Smooth muscle cell (in vitro differentiated cells): ENCODE measurements at regions not wholly inside any gene's neighbourhood (a gene's known extent, or its start where the extent isn't known, plus 50 kb on each side); places are given as distances from the start of the nearest gene placed in this dataset.

Experiments used
- DNase-seq: peaks from one replicate; lab custom pipeline; 2025; ENCODE audit not compliant: unreplicated experiment; lab: John Stamatoyannopoulos, UW
- H2AFZ ChIP-seq: fragments of 200-600 bp; sonication (generic); 2 replicates; pipeline ENCODE4 v1.6.0; 2016; ENCODE audit warnings: antibody characterized with exemption, low read depth, mild to moderate bottlenecking
- H3F3A ChIP-seq: fragments of 200-600 bp; sonication (generic); 2 replicates; pipeline ENCODE4 v1.6.0; 2017; ENCODE audit warnings: antibody characterized with exemption, low read depth
- H3K27ac ChIP-seq: fragments of 200-600 bp; sonication (generic); 2 replicates; pipeline ENCODE4 v1.5.1; 2016; ENCODE audit warnings: low read depth, mild to moderate bottlenecking
- H3K27me3 ChIP-seq: fragments of 200-600 bp; sonication (generic); 2 replicates; pipeline ENCODE4 v1.6.1; 2016; ENCODE audit warnings: low read depth, mild to moderate bottlenecking
- H3K36me3 ChIP-seq: fragments of 200-600 bp; sonication (generic); 2 replicates; pipeline ENCODE4 v1.5.1; 2016; ENCODE audit warnings: low read depth
- H3K4me1 ChIP-seq: fragments of 200-600 bp; sonication (generic); 2 replicates; pipeline ENCODE4 v1.5.1; 2016; ENCODE audit warnings: low read depth
- H3K4me2 ChIP-seq: fragments of 200-600 bp; sonication (generic); 2 replicates; pipeline ENCODE4 v1.6.0; 2016; ENCODE audit warnings: mild to moderate bottlenecking
- H3K4me3 ChIP-seq: fragments of 200-600 bp; sonication (generic); 2 replicates; pipeline ENCODE4 v1.5.1; 2016; ENCODE audit warnings: mild to moderate bottlenecking
- H3K79me2 ChIP-seq: fragments of 200-600 bp; sonication (generic); 2 replicates; pipeline ENCODE4 v1.6.0; 2016; ENCODE audit warnings: low read depth, mild to moderate bottlenecking
- H3K9ac ChIP-seq: fragments of 200-600 bp; sonication (generic); 2 replicates; pipeline ENCODE4 v1.6.0; 2016; ENCODE audit warnings: low read depth
- H3K9me3 ChIP-seq: fragments of 200-600 bp; sonication (generic); replicated peaks from 2 replicates; pipeline ENCODE4 v1.5.1; 2016; ENCODE audit warnings: low read depth
- H4K20me1 ChIP-seq: fragments of 200-600 bp; sonication (generic); 2 replicates; pipeline ENCODE4 v1.6.0; 2016; ENCODE audit warnings: low read depth
- CTCF ChIP-seq: fragments of 200-600 bp; sonication (generic); IDR thresholded peaks from 2 replicates; pipeline ENCODE4 v1.5.1; 2017; ENCODE audit warnings: borderline replicate concordance, mild to moderate bottlenecking, antibody characterized with exemption; ENCODE audit not compliant: insufficient read depth, poor library complexity, severe bottlenecking
- WGBS: methylation state at CpG from one replicate; pipeline ENCODE4 v1.1.7; 2016; ENCODE audit warnings: low lambda C conversion rate; 5-methylcytosine and 5-hydroxymethylcytosine counted together

GRCh38 chr1:14136881-14137280 lies 436.9 kb downstream of the PRDM2 start:
- Histone ChIP-seq H3K27ac (peak overlapping the region; percentile 77), H3K4me2 (no peak overlapping the region), H3K9me3 (no peaks in the 10 kb centered on the region), H4K20me1 (no peaks in the 10 kb centered on the region), H3K79me2 (no peaks in the 10 kb centered on the region), H2AFZ (no peak overlapping the region), H3K4me3 (no peak overlapping the region), H3F3A (no peaks in the 10 kb centered on the region), H3K36me3 (no peaks in the 10 kb centered on the region), H3K4me1 (peaks cover 4% of the 10 kb centered on the region), H3K27me3 (no peaks in the 10 kb centered on the region), H3K9ac (no peak overlapping the region)
- no peak for DNase-seq
- no peak for TF ChIP-seq CTCF
- WGBS = 84% methylated on average over 5 of the region's 5 CpGs

- no peaks in the 10 kb centered on the region for H3K79me2 ChIP-seq
- no peak overlapping the region for H2AFZ ChIP-seq
- peak overlapping the region; percentile 77 for H3K27ac ChIP-seq
- H3K36me3 ChIP-seq = no peaks in the 10 kb centered on the region
- DNase-seq = no peak
- WGBS = 71% methylated on average over 6 of the region's 6 CpGs
- H3K9ac ChIP-seq = no peak overlapping the region
- no peaks in the 10 kb centered on the region for H3F3A ChIP-seq
- peaks cover 4% of the 10 kb centered on the region for H3K4me1 ChIP-seq
- no peaks in the 10 kb centered on the region for H3K9me3 ChIP-seq
- H3K4me2 ChIP-seq = no peak overlapping the region
- no peaks in the 10 kb centered on the region for H3K27me3 ChIP-seq
- TF ChIP-seq CTCF = no peak
- H4K20me1 ChIP-seq = no peaks in the 10 kb centered on the region
- H3K4me3 ChIP-seq = no peak overlapping the region
Observed at GRCh38 chr1:14137411-14138134, 437.6 kb downstream of the PRDM2 start.

- Histone ChIP-seq H3K79me2 (no peaks in the 10 kb centered on the region), H3F3A (no peaks in the 10 kb centered on the region), H3K4me3 (no peak overlapping the region), H3K27me3 (no peaks in the 10 kb centered on the region), H3K27ac (peak overlapping the region; percentile 77), H3K36me3 (no peaks in the 10 kb centered on the region), H3K4me2 (no peak overlapping the region), H3K4me1 (peaks cover 4% of the 10 kb centered on the region), H3K9ac (no peak overlapping the region), H4K20me1 (no peaks in the 10 kb centered on the region), H3K9me3 (no peaks in the 10 kb centered on the region), H2AFZ (no peak overlapping the region)
- WGBS = 56% methylated on average over 3 of the region's 3 CpGs
- TF ChIP-seq CTCF = no peak
- DNase-seq = no peak
Observed at GRCh38 chr1:14138135-14138506, 438.1 kb downstream of the PRDM2 start.

- no peak overlapping the region for H3K4me2 ChIP-seq
- no peaks in the 10 kb centered on the region for H3K27me3 ChIP-seq
- H3K79me2 ChIP-seq = no peaks in the 10 kb centered on the region
- H2AFZ ChIP-seq = no peak overlapping the region
- 90% methylated on average over 6 of the region's 6 CpGs for WGBS
- no peaks in the 10 kb centered on the region for H3K9me3 ChIP-seq
- no peaks in the 10 kb centered on the region for H3K36me3 ChIP-seq
- no peaks in the 10 kb centered on the region for H3F3A ChIP-seq
- H3K4me3 ChIP-seq = no peak overlapping the region
- no peak for DNase-seq
- H3K4me1 ChIP-seq = peaks cover 4% of the 10 kb centered on the region
- H4K20me1 ChIP-seq = no peaks in the 10 kb centered on the region
- peak overlapping the region; percentile 77 for H3K27ac ChIP-seq
- H3K9ac ChIP-seq = no peak overlapping the region
- no peak for TF ChIP-seq CTCF
Observed at GRCh38 chr1:14138687-14139086, 438.7 kb downstream of the PRDM2 start.
